Esophagus muscularis mucosa (tissue), 4 donors: ENCODE measurements at regions not wholly inside any gene's neighbourhood (a gene's known extent, or its start where the extent isn't known, plus 50 kb on each side); places are given as distances from the start of the nearest gene placed in this dataset.

ENCODE experiments used
- DNase-seq: peaks from one replicate; pipeline ENCODE4 v3.0.0-alpha.2; 2017; ENCODE audit errors: extremely low spot score
- H3K27ac ChIP-seq, 4 donors: fragments of 200-600 bp; sonication (generic); replicated peaks in 1 of 4; 1 replicate in 3 of 4; 2 replicates in 1 of 4; pipeline ENCODE4 v1.5.1; 2016 to 2019; ENCODE audit warnings: mild to moderate bottlenecking in 1 of 4
- H3K27me3 ChIP-seq, 4 donors: fragments of 200-600 bp; sonication (generic); one replicate each; pipeline versions ENCODE4 v1.5.1 to v1.6.0; 2016 to 2019
- H3K36me3 ChIP-seq, 4 donors: fragments of 200-600 bp; sonication (generic); one replicate each; pipeline ENCODE4 v1.5.1; 2016 to 2019
- H3K4me1 ChIP-seq, 4 donors: fragments of 200-600 bp; sonication (generic); one replicate each; pipeline ENCODE4 v1.5.1; 2016 to 2019
- H3K4me3 ChIP-seq, 4 donors: fragments of 200-600 bp; sonication (generic); 1 replicate in 2 of 4; 2 replicates in 2 of 4; pipeline ENCODE4 v1.5.1; 2016 to 2019; ENCODE audit warnings: mild to moderate bottlenecking in 4 of 4, moderate library complexity in 1 of 4
- H3K9me3 ChIP-seq, 4 donors: fragments of 200-600 bp; sonication (generic); 1 replicate in 3 of 4; 2 replicates in 1 of 4; pipeline ENCODE4 v1.5.1; 2016 to 2019
- EP300 ChIP-seq: sonication (generic); formaldehyde crosslinking; IDR thresholded peaks from one replicate; pipeline ENCODE4 v1.6.1; 2017; ENCODE audit warnings: antibody characterized with exemption
- POLR2A ChIP-seq: fragments of 450-650 bp; IDR thresholded peaks from one replicate; pipeline ENCODE4 v1.6.1; 2017; ENCODE audit warnings: antibody characterized with exemption, moderate library complexity, mild to moderate bottlenecking, low read depth
- POLR2AphosphoS5 ChIP-seq, 2 donors: sonication (generic); formaldehyde crosslinking; IDR thresholded peaks; one replicate each; pipeline ENCODE4 v1.6.1; 2017; ENCODE audit warnings: antibody characterized with exemption in 2 of 2
- WGBS: methylation state at CpG from one replicate; pipeline ENCODE4 v1.1.5; 2018; 5-methylcytosine and 5-hydroxymethylcytosine counted together
- intact Hi-C: fragments of 100-400 bp; cut with DNase I; formaldehyde crosslinking; loops from one replicate; pipeline ENCODE4 v1.15.1; 2023
- TF ChIP-seq, protein P1 (sequence below), 3 experiments: fragments of 200-600 bp in 2 of 3; fragments of 450-650 bp in 1 of 3; sonication (generic) in 2 of 3; IDR thresholded peaks; one replicate each; pipeline ENCODE4 v1.5.1; 2017 to 2019; ENCODE audit warnings: antibody characterized with exemption in 3 of 3, mild to moderate bottlenecking in 2 of 3, moderate library complexity in 1 of 3

DNA sequence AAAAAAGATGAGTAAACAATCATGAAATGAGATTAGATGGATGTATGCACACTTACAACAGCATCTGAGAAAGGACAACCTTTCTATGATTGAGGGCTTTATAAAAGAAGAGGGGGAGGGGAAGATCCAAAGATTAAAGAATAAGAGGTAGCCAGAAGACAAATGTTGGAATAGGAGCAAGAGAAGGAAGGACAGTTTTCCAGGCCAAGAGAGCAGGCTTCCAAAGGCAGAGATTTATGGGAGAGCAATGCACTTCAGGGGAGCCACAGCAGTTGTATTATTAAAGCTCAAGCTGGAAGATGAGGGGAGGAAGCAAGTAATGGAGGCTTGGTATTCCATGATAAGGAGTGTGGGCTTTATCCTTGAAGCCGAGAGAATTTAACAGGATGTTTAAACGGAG lies 110.3 kb upstream of the PTPN13 start:
- no peak for TF ChIP-seq POLR2A
- TF ChIP-seq EP300: no peak
- Histone ChIP-seq H3K27me3 (no peaks in the 10 kb centered on the region), H3K27ac (no peak overlapping the region), H3K4me1 (peaks cover 3 to 26% (median 21%) of the 10 kb centered on the region in 4 donors), H3K4me3 (no peak overlapping the region), H3K36me3 (no peaks in the 10 kb centered on the region), H3K9me3 (no peaks in the 10 kb centered on the region)
- intact Hi-C loops: no loop called here
- DNase-seq: no peak
- 65% methylated on average over 2 of the region's 2 CpGs for WGBS

DNA sequence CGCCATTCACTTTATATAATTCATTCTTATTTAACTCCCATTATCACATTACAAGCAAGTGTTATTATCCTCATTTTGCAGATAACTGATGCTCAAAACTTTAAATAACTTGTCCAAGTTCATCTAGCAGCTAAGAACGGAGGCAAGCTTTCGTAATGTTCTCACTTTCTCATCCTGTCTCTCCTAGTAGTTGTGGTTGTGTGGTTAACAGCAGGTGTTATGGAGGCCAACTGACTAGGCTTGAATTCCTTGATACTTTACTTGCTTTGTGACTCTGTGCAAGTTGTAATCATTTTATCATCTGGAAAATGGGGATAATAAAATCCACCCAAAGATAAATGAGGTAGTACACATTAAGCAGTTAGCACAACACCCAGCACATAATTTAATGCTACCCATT lies 109.9 kb upstream of the PTPN13 start:
- no peak overlapping the region for H3K4me3 ChIP-seq
- WGBS: 88% methylated on average over 3 of the region's 3 CpGs
- TF ChIP-seq POLR2A: no peak
- TF ChIP-seq, protein P1, sequence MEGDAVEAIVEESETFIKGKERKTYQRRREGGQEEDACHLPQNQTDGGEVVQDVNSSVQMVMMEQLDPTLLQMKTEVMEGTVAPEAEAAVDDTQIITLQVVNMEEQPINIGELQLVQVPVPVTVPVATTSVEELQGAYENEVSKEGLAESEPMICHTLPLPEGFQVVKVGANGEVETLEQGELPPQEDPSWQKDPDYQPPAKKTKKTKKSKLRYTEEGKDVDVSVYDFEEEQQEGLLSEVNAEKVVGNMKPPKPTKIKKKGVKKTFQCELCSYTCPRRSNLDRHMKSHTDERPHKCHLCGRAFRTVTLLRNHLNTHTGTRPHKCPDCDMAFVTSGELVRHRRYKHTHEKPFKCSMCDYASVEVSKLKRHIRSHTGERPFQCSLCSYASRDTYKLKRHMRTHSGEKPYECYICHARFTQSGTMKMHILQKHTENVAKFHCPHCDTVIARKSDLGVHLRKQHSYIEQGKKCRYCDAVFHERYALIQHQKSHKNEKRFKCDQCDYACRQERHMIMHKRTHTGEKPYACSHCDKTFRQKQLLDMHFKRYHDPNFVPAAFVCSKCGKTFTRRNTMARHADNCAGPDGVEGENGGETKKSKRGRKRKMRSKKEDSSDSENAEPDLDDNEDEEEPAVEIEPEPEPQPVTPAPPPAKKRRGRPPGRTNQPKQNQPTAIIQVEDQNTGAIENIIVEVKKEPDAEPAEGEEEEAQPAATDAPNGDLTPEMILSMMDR (IDR thresholded peaks at IDR 0.05): no peak
- TF ChIP-seq POLR2AphosphoS5 (IDR thresholded peaks at IDR 0.05): no peak
- no peak for TF ChIP-seq EP300
- DNase-seq: no peak
- no peaks in the 10 kb centered on the region for H3K27me3 ChIP-seq
- no peaks in the 10 kb centered on the region for H3K36me3 ChIP-seq
- H3K27ac ChIP-seq: no peak overlapping the region
- intact Hi-C loops: no loop called here
- no peaks in the 10 kb centered on the region for H3K9me3 ChIP-seq
- H3K4me1 ChIP-seq: peaks cover 3 to 26% (median 21%) of the 10 kb centered on the region in 4 donors

DNA sequence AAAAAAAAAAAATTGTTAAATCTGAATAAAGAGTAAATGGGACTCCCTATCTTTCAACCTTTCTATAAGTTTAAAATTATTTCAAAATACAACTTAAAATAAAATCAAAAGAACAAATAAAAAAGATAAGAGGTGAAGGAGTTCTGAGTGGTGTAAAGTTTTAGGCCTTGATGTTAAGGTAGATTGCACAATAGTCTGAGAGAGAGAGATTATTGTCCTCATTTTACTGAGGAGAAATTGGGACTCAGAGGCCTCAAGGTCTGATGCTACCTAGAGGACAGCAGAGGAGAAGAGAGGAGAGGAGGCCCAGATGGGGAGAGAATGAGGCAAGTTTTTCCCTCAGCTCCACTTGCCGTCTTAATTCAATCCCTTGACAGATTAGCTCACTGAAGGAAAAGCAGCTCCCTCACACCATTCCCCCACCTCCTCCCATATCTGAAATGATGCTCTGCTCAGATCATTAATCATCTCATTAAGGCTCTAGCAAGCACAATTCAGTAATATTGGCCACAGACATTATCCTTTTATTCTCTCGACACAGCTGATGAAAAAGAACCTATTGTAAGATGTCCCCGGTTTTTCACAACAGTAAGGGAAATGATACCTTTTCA lies 106.3 kb upstream of the PTPN13 start:
- Histone ChIP-seq H3K4me1 (peaks cover 0 to 11% (median 8%) of the 10 kb centered on the region in 4 donors), H3K9me3 (no peaks in the 10 kb centered on the region), H3K27ac (no peak overlapping the region), H3K27me3 (no peaks in the 10 kb centered on the region), H3K36me3 (no peaks in the 10 kb centered on the region), H3K4me3 (no peak overlapping the region)
- no peak for DNase-seq
- TF ChIP-seq, protein P1 (IDR thresholded peaks at IDR 0.05): no peak
- TF ChIP-seq EP300 (no peak), POLR2AphosphoS5 (IDR thresholded peaks at IDR 0.05) (no peak), POLR2A (no peak)
- 92% methylated on average over 3 of the region's 3 CpGs for WGBS
- intact Hi-C loops: no loop called here

DNA sequence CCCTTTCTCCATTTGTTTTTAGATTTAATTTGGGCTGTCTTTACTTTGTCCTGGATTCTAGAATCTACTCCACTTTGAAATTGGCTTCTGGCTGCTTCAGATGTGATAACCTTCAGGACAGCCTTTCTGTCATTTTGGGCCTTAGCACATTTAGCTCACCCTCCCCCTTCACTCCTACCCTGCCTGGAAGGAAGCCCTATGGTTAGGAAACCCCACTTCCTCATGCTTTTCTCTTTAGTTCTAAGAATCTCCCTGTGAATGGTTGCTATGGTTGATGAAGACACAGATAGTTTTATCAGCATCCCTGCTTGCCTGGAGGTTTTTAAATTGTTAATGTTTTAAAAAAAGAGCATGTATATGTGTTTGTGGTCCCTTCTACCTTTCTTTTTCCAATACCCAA lies 100.7 kb upstream of the PTPN13 start:
- intact Hi-C loops: loop anchor here (10.0 kb wide), 1 partner anchor 101 kb away; the partner anchor contains the start of gene PTPN13

DNA sequence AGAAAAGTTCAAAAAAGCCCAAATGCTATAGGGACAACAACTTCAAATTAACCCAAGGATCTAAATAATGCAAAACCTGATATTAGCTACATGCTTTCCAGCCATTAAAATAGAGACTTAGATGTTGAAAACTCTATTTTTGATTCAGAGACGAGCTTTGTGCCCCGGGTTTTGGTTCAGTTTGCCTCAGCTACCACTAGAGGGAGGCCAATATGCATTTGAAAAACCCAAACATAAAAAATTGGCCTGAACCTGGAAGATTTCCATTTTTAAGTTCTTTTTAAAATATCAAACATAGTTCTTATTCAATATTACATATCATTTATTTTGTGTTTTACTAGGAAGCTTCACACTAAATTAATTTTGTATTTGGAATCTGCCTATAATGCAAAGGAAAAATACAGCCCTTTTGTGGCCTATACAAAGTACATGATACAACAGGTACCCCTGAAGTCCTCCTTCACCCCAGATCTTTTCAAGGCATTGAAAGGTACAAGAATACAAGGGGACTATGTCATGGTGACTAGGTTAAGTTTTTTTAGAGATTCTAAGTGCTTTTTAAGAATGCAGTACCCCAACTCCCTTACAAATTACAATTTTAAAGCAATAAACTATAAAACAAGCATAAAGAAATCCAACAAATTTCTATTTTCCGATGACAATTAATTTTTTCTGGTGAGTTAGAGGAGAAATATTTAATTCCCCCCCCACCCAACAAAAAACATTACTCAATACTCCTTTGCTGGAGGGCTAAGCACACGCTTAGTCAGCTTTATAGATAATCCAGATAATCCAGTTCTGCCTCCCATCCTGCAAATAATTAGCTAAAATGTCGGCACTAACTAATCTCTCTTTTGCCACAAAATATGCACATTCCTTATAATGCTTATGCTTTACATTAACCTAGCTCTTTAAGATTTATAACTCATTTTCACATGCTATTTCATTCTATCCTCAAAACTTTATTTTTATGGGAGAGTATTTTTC lies 97.7 kb upstream of the PTPN13 start:
- no peaks in the 10 kb centered on the region for H3K27me3 ChIP-seq
- no peaks in the 10 kb centered on the region for H3K36me3 ChIP-seq
- H3K4me1 ChIP-seq: peaks cover 0 to 5% (median 0%) of the 10 kb centered on the region in 4 donors
- no peaks in the 10 kb centered on the region for H3K9me3 ChIP-seq
- WGBS: 46% methylated on average over 5 of the region's 5 CpGs
- TF ChIP-seq POLR2AphosphoS5 (IDR thresholded peaks at IDR 0.05) (no peak), EP300 (no peak), POLR2A (no peak)
- TF ChIP-seq, protein P1 (IDR thresholded peaks at IDR 0.05): peak; percentile 81 to 92 (median 83)
- H3K27ac ChIP-seq: no peak overlapping the region
- intact Hi-C loops: loop anchor here (2.0 to 10.0 kb wide), 2 partner anchors 98 to 398 kb away; partner anchors contain the start of gene PTPN13
- DNase-seq: no peak
- H3K4me3 ChIP-seq: no peak overlapping the region

More for the DNA sequence above, 100.7 kb upstream of the PTPN13 start:
- Histone ChIP-seq H3K4me1 (peaks cover 0 to 4% (median 0%) of the 10 kb centered on the region in 4 donors), H3K9me3 (no peaks in the 10 kb centered on the region), H3K27me3 (no peaks in the 10 kb centered on the region), H3K4me3 (no peak overlapping the region), H3K36me3 (no peaks in the 10 kb centered on the region), H3K27ac (no peak overlapping the region)
- no peak for DNase-seq
- TF ChIP-seq POLR2AphosphoS5 (IDR thresholded peaks at IDR 0.05): no peak
- no peak for TF ChIP-seq POLR2A
- TF ChIP-seq EP300: no peak
- TF ChIP-seq, protein P1 (IDR thresholded peaks at IDR 0.05): no peak
